ENCODE measurements at regions not wholly inside any gene's neighbourhood (a gene's known extent, or its start where the extent isn't known, plus 50 kb on each side); places are given as distances from the start of the nearest gene placed in this dataset.

DNA sequence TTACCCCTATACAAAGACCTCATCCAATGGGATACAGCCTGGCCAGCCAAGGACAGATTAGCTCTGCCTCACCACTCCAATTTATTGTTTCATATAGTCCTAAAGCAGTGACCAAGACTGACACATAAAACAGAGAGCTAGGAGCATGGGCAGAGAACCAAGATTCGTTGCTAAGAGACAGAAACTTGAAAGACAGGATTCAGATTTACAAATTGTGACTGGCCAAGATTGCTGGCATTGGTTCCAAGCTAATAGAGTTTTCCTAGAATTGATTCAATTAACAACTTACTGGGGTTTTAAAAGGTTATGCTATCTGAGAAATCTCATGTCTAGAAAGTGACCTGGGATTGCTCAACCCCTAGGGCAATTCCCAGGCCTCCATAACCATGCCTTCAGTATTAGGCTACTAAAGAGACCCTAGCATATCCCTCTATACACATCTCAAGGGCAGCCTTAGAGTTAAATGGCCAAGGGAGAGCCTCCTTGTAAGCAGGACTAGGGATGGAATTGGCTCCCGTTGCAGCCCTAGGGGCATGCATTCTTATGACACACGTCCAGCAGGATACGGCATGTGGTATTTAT lies 75.6 kb downstream of the ICOS start:
- no peak for DNase-seq

DNA sequence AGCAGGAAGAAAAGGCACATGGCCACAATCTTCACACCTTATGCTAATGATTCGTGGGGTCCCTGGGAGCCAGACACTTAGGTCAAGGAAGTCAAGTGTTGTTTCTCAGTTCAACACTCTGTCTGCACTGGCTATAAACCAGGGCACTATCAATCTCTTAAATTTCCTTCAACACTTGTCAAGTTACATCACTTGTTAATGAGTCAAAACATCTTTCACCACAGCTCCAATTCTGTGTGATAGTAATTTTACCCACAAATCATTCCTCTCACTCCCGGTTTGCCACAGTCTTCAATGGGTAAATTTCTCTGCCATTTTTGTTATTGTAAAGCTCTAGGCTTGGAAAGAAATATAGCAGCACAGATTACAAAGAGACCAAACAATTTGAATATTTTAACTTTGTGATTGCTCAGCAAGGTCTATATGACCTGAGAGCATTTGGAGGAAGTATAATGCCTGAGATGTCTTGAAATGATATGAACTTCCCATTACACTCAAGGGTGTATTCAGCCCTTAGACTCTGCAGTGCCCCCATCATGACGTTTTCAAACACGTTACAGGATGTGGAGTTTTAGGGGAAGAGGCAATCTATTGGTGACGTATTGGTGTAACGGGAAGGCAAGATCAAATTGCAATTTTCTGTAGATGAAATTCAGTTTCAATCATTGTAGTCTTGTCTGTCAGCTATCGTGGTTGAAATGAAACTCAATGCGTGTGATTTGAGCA lies 78.7 kb downstream of the ICOS start:
- DNase-seq, result peak; percentile 13

DNA sequence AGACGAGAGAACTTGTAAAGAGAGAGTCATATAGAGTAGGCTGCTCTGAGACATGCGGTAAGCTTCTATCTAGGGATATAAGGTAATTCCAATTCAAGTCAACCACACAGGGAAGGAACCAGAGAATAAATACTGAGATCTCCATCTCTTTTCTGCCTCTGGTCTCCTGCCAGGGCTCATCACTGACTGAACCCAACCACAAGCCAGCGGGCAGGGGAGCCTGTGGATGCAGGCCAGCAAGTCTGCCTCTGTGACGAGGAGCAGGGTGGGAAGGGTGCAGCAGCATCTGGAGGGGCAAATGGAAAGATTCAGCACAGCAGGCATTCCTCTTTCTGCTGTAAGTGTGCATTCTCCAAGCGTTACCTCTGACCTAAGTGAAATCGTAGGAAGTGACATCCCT lies 82.2 kb downstream of the ICOS start:
- no peak for DNase-seq

DNA sequence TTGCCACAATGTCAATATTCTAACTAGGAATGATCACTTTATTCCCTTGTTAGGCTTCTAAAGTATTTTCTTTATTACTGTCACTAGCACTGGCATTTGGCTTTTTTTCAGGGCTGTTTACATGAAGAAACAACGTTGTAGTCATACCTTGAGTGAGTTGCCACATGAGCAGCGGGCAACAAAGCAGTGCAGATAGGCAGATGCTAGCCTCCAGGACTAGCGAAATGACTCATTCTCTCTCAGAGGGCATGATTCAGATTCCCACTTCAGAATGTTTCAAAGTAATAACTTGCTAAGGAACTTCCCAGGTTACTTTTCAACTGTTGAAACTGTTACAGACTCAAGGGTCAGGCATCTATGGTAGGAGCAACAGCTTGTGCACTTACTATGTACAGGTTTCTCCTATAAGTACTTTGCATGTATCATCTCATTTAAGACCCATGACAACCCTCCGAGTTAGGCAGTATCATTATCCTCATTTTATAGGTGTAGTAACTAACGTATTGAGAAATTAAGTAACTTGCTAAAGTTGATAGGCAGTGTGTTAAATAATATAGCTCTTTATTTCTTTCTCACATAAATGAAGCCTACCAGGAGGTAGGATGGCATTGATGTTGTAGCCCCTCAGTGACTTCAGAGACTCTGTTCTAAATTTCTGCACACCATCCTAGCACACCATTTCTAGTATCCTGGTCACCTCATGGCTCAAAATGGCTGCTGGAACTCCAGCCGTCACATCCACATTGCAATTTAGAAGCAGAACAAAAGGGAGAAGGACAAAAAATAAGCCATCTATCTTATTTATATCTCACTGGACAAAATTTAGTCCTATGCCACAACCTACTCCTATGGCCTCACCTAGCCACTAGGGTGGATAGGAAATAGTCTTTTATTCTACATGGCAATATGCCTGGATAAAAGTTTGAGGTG lies 83.3 kb downstream of the ICOS start:
- no peak for DNase-seq

DNA sequence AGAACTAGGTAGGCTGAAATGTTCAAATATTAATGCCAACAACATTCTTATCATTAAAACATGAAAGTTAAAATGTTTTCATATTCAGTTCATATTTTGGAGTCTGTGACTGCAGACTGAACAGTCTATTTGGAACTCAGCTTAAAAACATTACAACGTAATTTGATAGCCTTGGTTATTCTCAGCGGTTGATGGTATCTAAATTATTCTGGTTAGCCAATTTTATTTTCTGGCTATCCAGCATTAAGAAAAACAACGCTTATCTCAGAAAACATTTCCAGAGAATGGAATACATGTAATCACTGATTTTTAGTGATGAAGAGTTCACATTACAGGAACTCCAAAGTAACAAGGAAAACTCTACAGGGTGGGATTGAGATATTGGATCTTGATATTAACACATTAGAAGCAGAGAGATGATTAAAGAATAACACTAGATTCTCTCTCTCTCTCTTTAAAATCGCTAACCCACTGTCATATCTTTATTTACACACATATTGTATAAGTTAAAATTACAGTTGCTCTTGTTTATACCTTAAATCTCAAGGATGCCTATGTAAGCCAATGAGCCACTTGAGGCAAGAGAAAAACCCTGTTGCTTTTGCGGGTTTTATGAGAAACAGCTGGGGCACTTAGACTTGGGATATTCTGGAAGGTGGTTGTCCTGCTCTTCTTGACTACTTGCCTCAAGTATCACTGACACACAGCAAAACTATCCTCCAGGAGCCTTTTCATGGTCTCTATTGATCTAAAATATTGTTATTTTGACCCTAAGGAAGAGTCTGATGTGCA lies 84.9 kb downstream of the ICOS start:
- DNase-seq, result no peak

DNA sequence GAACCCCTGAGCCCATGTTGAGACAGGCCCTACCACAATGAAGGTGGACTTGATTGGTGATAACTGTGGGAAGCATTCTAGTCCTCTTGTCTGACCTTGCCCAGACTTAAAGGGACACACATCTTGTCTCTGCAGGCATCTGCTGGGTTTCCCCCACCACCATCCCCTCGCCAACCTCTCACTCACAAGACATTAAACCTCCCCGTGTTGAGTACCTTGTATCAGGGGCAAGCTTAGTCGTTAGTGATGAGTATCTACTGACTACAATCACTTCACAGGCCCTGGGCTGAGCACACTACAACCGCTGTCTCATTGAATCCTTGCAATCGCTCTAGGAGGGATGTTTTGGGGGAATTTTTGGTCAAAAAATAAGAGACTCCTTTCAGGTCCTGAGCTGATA lies 86.0 kb downstream of the ICOS start:
- DNase-seq, result no peak

DNA sequence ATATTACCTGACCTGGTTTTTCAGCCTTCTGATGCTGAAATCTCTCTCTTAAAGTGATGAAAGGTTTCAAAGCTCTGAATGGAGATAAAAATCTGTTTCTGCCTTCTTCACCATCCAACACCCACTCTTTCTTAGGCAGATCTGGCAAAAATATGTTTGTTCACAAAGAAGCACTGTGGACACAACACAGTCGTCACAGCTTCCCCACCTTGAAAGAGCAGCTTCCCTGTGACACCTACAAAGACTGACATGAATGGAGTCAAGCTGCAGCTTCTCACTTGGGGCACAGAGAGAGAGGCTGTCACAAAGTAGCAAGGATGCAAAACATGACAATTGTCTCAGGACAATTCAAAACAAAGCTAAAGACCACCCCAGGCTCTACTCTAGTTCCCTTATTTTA lies 86.5 kb downstream of the ICOS start:
- DNase-seq, result no peak

DNA sequence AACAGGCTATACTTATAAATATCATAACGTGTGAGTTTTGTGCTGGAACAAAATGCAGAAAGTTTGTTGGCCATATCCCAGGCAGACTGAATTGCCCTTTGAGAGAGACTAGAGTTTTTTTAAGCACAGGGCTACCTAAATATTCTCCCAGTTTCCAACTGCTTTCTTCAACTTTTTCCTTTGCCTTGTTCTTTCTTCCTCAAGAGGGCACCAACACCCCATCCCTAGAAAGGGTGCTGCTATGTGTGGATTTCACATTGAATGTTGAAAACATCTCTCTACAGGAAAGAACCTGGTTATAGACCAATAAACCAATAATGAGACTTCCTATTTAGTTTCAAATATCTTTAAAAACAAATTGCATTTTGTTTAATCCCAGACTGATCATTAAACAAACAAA lies 87.9 kb downstream of the ICOS start:
- no peak for DNase-seq

DNA sequence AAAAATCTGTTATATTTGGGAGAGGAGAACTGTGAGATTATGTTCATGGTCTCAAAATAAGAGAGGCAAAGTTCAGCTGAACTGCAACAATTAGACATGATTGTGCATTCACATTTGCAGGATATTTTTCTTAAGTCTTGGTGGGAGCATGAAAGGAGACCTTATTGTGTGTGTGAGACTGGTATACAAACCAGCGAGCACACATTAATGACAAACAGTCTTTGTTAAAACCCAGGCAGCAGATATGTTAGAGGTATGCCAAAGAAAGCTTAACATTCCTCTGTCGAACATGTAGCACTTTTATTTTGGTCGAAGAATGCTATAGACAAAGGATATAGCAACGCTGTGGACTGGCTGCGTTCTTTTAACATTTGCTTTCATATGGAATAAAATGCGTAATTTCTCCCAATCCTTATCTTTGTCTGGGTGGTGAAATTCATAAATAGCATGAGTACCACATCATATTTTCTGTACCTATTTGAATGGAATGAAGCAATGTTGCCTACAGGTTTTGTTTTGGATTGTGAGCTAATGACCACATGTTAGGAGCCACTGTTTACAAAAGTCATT lies 88.4 kb downstream of the ICOS start:
- DNase-seq, result no peak

DNA sequence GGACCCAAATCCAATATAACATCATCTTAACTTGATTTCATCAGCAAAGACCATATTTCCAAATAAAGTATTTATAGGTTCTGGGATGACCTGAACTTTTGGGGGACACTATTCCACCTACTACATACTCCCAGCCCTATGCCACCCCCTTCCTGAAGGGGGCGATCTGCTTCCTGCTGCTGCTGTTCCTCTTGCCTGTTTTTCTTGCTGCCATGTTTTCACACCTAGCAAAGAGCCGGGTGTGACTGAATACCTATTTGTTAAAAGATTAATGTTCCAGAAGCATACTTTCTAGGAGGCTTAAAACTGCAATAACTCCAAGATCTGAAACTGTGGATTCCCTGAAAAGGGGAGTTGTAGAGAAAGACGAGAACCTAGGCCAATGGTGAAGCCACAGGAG lies 89.7 kb downstream of the ICOS start:
- DNase-seq, result no peak

DNA sequence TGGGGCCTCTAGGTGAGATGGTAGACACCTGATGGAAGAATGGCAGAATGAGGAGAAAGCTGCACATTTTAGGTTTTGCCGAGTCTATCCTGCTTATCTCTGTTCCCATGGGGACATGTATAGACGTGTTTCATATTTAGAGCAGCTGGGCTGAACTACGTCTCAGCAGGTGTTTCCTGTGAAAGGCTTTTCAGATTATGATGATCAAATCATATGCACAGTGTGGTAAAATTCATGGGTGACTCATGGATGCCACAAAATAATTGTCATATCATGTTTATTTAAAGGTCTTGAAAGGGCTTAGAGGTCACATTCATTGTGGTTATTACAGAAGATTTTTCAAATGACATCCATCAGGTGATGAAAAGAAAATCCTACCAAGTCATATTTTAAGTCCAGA lies 90.5 kb downstream of the ICOS start:
- no peak for DNase-seq

DNA sequence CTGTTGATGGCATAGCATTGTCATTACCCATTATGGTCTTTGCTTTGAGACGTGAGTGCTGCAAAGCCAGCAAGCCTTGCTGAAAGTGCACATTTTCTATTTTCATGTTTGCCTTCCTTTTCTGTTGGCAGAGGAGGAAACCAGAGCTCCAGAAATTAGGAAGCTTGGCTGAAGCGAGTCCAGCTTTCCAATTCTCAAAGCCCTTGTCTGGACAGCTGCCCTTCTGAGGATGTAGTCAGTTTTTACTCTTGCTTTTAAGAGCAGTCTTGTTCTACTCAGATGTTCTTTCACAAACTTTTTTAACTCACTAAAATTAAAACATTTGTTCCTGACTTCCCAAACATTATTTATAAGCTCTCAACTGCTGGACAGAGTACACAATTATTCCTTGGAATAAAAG lies 93.8 kb downstream of the ICOS start:
- no peak for DNase-seq

DNA sequence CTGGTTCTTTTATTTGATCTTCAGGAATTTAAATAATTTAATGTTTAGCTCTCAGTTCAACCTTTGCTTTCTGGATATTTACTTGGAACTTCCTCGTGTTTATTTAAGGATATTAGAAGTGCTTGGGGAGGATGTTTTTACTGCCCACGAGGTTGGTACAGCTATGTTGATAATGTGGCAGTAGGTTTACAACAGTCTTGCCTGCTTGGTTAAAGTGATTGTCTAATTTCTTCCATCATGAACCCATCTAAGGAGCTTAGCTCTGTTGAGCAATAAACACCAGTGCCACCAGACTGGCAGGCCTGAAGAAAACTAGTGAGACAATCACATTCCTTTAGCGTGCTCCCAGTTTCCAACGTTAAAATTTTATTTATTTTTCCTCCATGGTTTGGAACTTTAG lies 94.5 kb downstream of the ICOS start:
- no peak for DNase-seq

DNA sequence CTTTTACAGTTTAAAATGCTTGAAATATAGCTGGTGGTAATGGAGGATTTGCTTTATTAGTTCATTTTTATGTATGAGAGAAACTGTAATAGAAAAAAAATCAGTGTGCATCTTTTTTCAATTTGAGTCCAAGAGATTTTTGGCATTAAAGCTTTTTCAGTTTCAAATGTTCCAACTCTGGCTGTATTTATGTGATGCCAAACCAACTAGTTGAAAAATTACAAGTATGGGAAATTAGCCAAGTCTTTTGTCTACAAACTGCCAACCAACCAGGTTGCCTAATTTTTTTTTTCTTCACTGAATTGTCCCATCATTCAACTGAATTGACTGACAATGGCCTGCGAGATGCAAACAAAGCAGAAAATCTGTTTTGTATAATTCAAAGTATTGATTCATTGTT lies 95.7 kb downstream of the ICOS start:
- no peak for DNase-seq

DNA sequence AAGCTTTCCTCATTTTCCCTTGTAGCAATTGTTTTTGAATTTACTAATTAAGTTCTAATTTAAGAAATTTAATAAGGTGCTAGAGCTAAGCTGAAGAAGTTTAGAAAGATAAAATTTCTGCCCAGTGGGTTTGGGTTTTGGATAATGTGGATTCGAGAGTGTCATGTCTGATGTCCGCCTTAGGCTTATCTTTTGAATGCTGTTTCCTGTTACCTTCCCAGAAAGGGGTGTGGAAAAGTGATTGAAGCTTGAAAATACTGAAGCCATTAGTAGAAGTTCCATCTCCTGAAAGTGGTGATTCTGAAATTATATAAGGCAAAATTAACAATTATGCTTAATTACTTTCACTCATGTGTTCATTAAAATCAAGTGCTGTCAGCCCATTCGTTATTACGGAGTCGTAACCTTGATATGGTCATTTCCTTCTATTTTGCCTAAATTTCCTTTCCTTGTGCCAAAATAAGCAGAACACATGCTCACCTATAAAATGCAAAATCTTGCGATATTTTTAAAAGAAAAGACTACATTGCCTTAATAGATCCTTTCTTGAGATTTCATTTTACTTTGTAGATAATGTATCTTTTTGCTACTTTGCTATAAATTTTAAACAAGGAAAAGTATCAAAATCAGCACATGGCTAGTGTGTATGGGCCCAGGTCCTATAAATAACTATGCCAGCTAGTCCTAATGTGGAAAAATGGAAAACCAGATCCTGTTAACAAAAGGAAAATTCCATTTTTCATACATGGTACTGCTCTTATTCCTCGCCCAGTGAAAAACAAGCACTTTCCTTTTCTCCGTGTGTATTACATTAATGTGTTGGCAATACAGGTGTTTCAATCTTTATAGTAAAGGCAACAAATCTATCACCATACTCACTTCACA lies 97.3 kb downstream of the ICOS start:
- DNase-seq, result no peak

DNA sequence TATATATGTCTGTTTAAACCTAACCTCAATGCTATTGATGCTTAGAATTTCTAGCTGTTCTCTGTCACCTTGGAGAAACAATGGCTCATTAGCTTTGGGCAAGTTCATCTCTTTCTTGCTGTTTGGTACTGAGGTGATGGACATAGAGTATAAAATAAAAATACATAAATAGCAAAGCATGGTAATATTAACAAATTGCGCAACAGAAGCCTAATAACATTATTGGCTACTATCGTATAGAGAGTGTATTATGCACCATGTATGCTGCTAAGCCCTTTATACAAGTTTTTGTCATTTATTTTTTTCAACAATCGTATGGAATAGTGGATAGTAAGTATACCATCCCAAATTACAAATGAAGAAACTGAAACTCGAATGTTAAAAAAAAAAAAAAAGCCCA lies 100.1 kb downstream of the ICOS start:
- DNase-seq, result no peak

DNA sequence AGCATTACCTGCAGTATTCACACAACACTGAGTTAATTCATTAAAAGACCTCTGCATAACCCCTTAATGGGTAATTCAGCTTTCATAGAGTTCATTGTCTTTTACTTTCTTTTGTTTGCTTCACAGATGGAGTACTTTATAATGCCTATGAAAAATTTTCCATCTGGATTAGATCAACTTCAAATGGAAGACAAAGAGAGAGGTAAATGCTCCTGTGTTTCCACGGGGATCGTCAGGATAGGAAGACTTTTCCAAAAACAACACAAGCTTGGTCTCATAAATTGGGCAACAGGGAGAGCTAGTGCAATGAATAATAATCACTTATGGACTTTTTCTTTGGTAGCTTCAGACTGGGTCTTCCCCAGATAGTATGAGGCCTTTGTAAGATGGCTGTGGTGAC lies 100.7 kb downstream of the ICOS start:
- no peak for DNase-seq

DNA sequence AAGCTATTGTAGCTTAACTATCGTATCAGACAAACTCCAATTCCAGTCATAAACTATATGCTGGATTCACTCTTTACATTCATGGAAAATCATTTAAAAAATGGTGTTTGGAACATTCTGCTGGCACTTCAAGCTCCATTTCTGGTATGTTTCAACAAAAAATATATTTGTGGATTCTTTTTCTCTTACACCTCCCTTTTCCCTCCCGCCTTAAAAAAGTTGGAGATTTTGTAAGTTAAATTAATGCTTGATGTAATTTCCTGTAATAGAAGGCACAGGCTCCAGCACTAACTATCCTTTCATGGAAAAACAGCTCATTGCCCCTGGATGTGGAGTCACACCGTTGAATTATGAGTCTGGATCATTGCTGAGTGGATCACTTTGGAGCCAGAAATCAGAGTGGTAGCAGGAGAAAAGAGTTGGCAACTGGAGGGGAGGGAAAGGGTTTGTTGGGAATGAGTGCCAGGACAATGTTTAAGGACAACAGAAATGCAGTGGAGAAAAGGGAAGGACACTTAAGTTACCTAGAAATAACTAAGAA lies 102.8 kb downstream of the ICOS start:
- no peak for DNase-seq

DNA sequence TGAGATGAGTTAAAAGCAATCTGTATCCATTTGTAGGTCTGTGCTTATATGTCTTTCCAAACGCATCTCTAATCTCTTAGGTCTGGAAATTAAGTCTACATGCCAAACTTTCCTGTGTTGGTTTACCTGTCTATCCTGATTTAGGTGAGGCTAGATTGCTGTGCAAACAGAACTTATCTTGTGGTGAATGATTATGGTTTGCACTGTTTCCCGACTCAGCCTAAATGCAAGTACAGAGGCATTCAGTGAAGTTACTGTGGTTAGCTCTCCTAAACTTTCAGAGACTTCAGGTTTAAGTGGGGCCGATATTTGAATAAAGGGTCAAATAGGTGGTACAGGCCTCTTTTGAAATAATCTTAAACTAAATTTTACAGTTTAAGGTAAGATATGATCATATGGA lies 103.5 kb downstream of the ICOS start:
- no peak for DNase-seq

DNA sequence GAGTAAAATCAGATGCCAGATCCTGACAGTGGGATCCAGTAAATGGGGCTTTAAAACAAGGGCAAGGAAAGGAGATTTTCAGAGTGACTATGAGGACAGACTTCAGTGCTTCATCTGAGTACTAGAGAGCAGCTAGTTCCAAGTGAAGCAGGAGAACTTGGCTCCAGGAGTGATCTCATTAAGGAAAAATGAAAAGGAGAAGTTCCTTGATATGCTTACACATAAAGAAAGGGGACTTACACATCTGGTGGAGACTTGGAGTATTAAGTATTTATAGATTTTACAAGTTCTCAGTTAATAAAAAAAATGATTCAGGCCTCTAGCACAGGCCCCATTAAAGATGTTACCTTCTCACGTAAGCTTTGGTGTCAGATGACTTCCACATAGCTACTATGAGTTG lies 105.8 kb downstream of the ICOS start:
- no peak for DNase-seq

DNA sequence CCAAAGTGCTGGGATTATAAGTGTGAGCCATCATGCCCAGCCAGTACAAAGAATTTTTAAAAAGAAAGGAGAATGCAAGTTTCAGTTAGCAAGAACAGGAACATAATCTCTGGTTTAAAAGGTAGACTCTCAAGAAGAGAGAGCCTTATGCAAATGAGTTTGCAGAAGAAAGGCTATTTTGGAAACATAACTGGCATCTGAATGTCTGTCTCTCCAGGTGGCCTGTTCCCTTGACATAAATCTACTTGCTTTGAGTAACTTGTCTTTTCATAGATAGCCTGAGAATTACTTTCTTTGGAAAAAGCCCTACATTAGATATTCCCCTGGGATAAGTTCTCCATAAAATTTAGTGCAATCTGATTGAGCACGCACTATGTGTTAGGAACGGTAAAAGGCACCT lies 109.6 kb downstream of the ICOS start:
- DNase-seq, result no peak

DNA sequence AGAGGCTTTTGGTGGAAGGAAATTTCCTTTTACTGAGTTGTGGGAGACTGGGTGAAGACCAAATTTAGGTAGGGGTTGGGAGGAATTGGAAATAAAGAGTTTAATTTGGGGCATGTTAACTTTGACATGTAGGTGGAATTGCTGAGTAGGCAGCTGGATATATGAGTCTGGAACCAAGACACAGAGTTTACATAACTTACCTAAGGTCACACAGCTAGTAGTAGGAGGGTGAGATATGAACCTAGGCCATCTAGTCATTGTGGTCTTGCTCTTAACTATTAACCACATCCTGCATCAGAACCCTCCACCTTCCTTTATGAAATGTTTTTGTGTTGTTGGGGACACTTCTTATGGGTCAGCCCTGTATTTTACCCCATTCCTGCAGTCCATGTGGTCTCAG lies 113.1 kb downstream of the ICOS start:
- no peak for DNase-seq

Measured in CD4-positive, alpha-beta T cell treated with Interferon gamma for 1 hour (primary cell).